NCI-H1092 treated with DMSO at 0.1 percent for 48 hours (cell line): ENCODE measurements at regions not wholly inside any gene's neighbourhood (a gene's known extent, or its start where the extent isn't known, plus 50 kb on each side); places are given as distances from the start of the nearest gene placed in this dataset.
A peak's percentile ranks its signal among the peaks of the same experiment; 100 is the strongest.
"Not testable (repeated sequence)": the region's sequence is repeated elsewhere in the genome, so short reads cannot be mapped to it uniquely, and the experiment has no call there.

Experiments used
- DNase-seq: peaks from one replicate; lab custom pipeline; 2025; lab: John Stamatoyannopoulos, UW

GRCh38 chr1:157409927-157410326 lies 142.4 kb downstream of the FCRL5 start:
- no peak for DNase-seq

GRCh38 chr1:157407917-157408525 lies 144.3 kb downstream of the FCRL5 start:
- DNase-seq = no peak

GRCh38 chr1:157407367-157407766 lies 144.9 kb downstream of the FCRL5 start:
- no peak for DNase-seq

- no peak for DNase-seq
These were observed 146.7 kb downstream of the FCRL5 start for GRCh38 chr1:157405662-157406061.

- no peak for DNase-seq
These were observed 147.7 kb downstream of the FCRL5 start for GRCh38 chr1:157404614-157405013.

- DNase-seq = no peak
These were observed 148.2 kb downstream of the FCRL5 start for GRCh38 chr1:157404063-157404501.

- DNase-seq = no peak
These were observed 148.7 kb downstream of the FCRL5 start for GRCh38 chr1:157403608-157404007.

- DNase-seq = no peak
These were observed 149.1 kb downstream of the FCRL5 start for GRCh38 chr1:157403203-157403602.

- DNase-seq = no peak
These were observed 151.5 kb downstream of the FCRL5 start for GRCh38 chr1:157400766-157401165.

GRCh38 chr1:157399984-157400382 lies 152.3 kb downstream of the FCRL5 start:
- no peak for DNase-seq

- DNase-seq = no peak
These were observed 152.9 kb downstream of the FCRL5 start for GRCh38 chr1:157399343-157399983.

GRCh38 chr1:157390651-157391050 lies 161.7 kb downstream of the FCRL5 start:
- DNase-seq = no peak

- no peak for DNase-seq
These were observed 164.3 kb downstream of the FCRL5 start for GRCh38 chr1:157388057-157388456.

GRCh38 chr1:157384258-157384657 lies 168.1 kb downstream of the FCRL5 start:
- no peak for DNase-seq

- no peak for DNase-seq
These were observed 170.0 kb downstream of the FCRL5 start for GRCh38 chr1:157382351-157382750.

GRCh38 chr1:157380523-157380922 lies 171.8 kb downstream of the FCRL5 start:
- no peak for DNase-seq

GRCh38 chr1:157377280-157377713 lies 175.0 kb downstream of the FCRL5 start:
- peak; percentile 7 for DNase-seq

- DNase-seq = no peak
These were observed 175.6 kb downstream of the FCRL5 start for GRCh38 chr1:157376681-157377080.

- not testable (repeated sequence) for DNase-seq
These were observed 180.0 kb downstream of the FCRL5 start for GRCh38 chr1:157372311-157372710.

- no peak for DNase-seq
These were observed 180.5 kb downstream of the FCRL5 start for GRCh38 chr1:157371826-157372225.

GRCh38 chr1:157371221-157371620 lies 181.1 kb downstream of the FCRL5 start:
- no peak for DNase-seq

- no peak for DNase-seq
These were observed 181.6 kb downstream of the FCRL5 start for GRCh38 chr1:157370698-157371097.

GRCh38 chr1:157369808-157370521 lies 182.3 kb downstream of the FCRL5 start:
- DNase-seq = peak; percentile 42
